SK-N-SH treated with all-trans-retinoic acid at 6 μM for 48 hours (cell line): ENCODE measurements at regions not wholly inside any gene's neighbourhood (a gene's known extent, or its start where the extent isn't known, plus 50 kb on each side); places are given as distances from the start of the nearest gene placed in this dataset.

ENCODE experiments used
- BACH2 ChIP-seq: fragments of 250-450 bp; sonication (Bioruptor Pico); IDR thresholded peaks from 2 replicates; pipeline ENCODE4 v1.9.0; 2021; ENCODE audit warnings: mild to moderate bottlenecking, borderline replicate concordance
- CREB5 ChIP-seq: fragments of 250-450 bp; sonication (Bioruptor Pico); IDR thresholded peaks from 2 replicates; pipeline ENCODE4 v1.5.1; 2020; ENCODE audit warnings: low read depth, mild to moderate bottlenecking, moderate library complexity
- CSDC2 ChIP-seq: fragments of 250-450 bp; sonication (Bioruptor Pico); IDR thresholded peaks from 2 replicates; pipeline ENCODE4 v1.5.0; 2020; ENCODE audit warnings: mild to moderate bottlenecking, moderate library complexity
- CSRNP3 ChIP-seq: fragments of 250-450 bp; sonication (Bioruptor Pico); IDR thresholded peaks from 2 replicates; pipeline ENCODE4 v1.5.1; 2021; ENCODE audit warnings: mild to moderate bottlenecking, moderate library complexity
- OSR1 ChIP-seq: fragments of 250-450 bp; sonication (Bioruptor Pico); IDR thresholded peaks from 2 replicates; pipeline ENCODE4 v1.8.0; 2022; ENCODE audit warnings: moderate library complexity, mild to moderate bottlenecking, inconsistent platforms
- PATZ1 ChIP-seq: fragments of 250-450 bp; sonication (Bioruptor Pico); IDR thresholded peaks from 2 replicates; pipeline ENCODE4 v1.8.0; 2020; ENCODE audit warnings: mild to moderate bottlenecking, moderate library complexity, borderline replicate concordance
- POU6F1 ChIP-seq: fragments of 250-450 bp; sonication (Bioruptor Pico); IDR thresholded peaks from 2 replicates; pipeline ENCODE4 v1.8.0; 2021; ENCODE audit warnings: low read depth, mild to moderate bottlenecking, moderate library complexity, borderline replicate concordance
- SNAI2 ChIP-seq: fragments of 250-450 bp; sonication (Bioruptor Pico); IDR thresholded peaks from 2 replicates; pipeline ENCODE4 v1.5.0; 2020; ENCODE audit warnings: mild to moderate bottlenecking, moderate library complexity
- ZC3H10 ChIP-seq: fragments of 250-450 bp; sonication (Bioruptor Pico); IDR thresholded peaks from 2 replicates; pipeline ENCODE4 v1.5.1; 2021; ENCODE audit warnings: mild to moderate bottlenecking, moderate library complexity
- ZFP3 ChIP-seq: fragments of 250-450 bp; sonication (Bioruptor Pico); IDR thresholded peaks from 2 replicates; pipeline ENCODE4 v1.5.0; 2020; ENCODE audit warnings: mild to moderate bottlenecking, moderate library complexity
- ZFP30 ChIP-seq: fragments of 450-650 bp; formaldehyde crosslinking; IDR thresholded peaks from 2 replicates; pipeline ENCODE4 v1.5.0; 2022; ENCODE audit warnings: mild to moderate bottlenecking, moderate library complexity
- ZNF565 ChIP-seq: fragments of 450-650 bp; formaldehyde crosslinking; conservative IDR thresholded peaks from 2 replicates; pipeline ENCODE4 v1.5.0; 2020; ENCODE audit warnings: low read depth, mild to moderate bottlenecking, moderate library complexity
- ZNF70 ChIP-seq: fragments of 450-650 bp; formaldehyde crosslinking; IDR thresholded peaks from 2 replicates; pipeline ENCODE4 v1.5.0; 2020; ENCODE audit warnings: mild to moderate bottlenecking, moderate library complexity

- TF ChIP-seq CSDC2 (CRISPR knock-in tag): no peak
- no peak for TF ChIP-seq CSRNP3 (CRISPR knock-in tag)
- no peak for TF ChIP-seq PATZ1 (CRISPR knock-in tag)
- TF ChIP-seq ZFP30 (CRISPR knock-in tag): no peak
- TF ChIP-seq OSR1 (CRISPR knock-in tag): no peak
- TF ChIP-seq ZC3H10: no peak
- no peak for TF ChIP-seq BACH2
- TF ChIP-seq CREB5 (CRISPR knock-in tag): no peak
- TF ChIP-seq ZFP3 (CRISPR knock-in tag): no peak
- TF ChIP-seq ZNF70 (CRISPR knock-in tag): no peak
- no peak for TF ChIP-seq SNAI2 (CRISPR knock-in tag)
- TF ChIP-seq ZNF565 (CRISPR knock-in tag): no peak
- TF ChIP-seq POU6F1 (CRISPR knock-in tag): no peak
These were observed 138.8 kb upstream of the UNC5B start for GRCh38 chr10:71073451-71074175.
